ENCODE measurements at regions not wholly inside any gene's neighbourhood (a gene's known extent, or its start where the extent isn't known, plus 50 kb on each side); places are given as distances from the start of the nearest gene placed in this dataset.

DNA sequence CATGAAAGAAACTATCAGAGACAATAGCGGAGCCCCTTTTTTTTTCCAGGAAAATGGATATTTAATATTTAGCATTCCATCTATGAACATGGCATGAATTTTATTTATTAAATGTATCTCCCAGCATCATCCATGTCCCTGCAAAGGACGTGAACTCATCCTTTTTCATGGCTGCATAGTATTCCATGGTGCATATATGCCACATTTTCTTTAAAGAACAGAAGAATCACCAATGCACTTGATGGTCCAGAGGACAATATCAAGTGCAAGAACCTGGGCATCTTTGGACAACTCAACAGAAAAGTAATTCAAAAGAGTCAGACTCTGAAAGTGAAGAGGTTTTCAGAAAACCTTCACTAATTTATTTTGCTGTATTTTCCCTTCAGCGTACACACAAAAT lies 133.0 kb upstream of the SLC7A14 start:
- Histone ChIP-seq H3K27ac (no peak overlapping the region), H3K4me2 (no peak overlapping the region), H4K20me1 (ENCODE audit: insufficient read depth) (no peaks in the 10 kb centered on the region), H3K79me2 (ENCODE audit: insufficient read depth, low read depth) (no peaks in the 10 kb centered on the region), H3K9ac (no peak overlapping the region), H3K27me3 (ENCODE audit: insufficient read depth, low read depth) (no peaks in the 10 kb centered on the region), H3K4me3 (IDR thresholded peaks at IDR 0.05; ENCODE audit: insufficient read depth, low read depth, low read length) (no peak overlapping the region), H3K4me1 (ENCODE audit: low read depth, poor library complexity, severe bottlenecking) (no peaks in the 10 kb centered on the region), H3K36me3 (ENCODE audit: insufficient read depth) (no peaks in the 10 kb centered on the region), H2AFZ (ENCODE audit: low read depth) (no peak overlapping the region)
- TF ChIP-seq, protein P1, sequence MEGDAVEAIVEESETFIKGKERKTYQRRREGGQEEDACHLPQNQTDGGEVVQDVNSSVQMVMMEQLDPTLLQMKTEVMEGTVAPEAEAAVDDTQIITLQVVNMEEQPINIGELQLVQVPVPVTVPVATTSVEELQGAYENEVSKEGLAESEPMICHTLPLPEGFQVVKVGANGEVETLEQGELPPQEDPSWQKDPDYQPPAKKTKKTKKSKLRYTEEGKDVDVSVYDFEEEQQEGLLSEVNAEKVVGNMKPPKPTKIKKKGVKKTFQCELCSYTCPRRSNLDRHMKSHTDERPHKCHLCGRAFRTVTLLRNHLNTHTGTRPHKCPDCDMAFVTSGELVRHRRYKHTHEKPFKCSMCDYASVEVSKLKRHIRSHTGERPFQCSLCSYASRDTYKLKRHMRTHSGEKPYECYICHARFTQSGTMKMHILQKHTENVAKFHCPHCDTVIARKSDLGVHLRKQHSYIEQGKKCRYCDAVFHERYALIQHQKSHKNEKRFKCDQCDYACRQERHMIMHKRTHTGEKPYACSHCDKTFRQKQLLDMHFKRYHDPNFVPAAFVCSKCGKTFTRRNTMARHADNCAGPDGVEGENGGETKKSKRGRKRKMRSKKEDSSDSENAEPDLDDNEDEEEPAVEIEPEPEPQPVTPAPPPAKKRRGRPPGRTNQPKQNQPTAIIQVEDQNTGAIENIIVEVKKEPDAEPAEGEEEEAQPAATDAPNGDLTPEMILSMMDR (conservative IDR thresholded peaks at IDR 0.05; ENCODE audit: low read depth, low read length) = no peak

DNA sequence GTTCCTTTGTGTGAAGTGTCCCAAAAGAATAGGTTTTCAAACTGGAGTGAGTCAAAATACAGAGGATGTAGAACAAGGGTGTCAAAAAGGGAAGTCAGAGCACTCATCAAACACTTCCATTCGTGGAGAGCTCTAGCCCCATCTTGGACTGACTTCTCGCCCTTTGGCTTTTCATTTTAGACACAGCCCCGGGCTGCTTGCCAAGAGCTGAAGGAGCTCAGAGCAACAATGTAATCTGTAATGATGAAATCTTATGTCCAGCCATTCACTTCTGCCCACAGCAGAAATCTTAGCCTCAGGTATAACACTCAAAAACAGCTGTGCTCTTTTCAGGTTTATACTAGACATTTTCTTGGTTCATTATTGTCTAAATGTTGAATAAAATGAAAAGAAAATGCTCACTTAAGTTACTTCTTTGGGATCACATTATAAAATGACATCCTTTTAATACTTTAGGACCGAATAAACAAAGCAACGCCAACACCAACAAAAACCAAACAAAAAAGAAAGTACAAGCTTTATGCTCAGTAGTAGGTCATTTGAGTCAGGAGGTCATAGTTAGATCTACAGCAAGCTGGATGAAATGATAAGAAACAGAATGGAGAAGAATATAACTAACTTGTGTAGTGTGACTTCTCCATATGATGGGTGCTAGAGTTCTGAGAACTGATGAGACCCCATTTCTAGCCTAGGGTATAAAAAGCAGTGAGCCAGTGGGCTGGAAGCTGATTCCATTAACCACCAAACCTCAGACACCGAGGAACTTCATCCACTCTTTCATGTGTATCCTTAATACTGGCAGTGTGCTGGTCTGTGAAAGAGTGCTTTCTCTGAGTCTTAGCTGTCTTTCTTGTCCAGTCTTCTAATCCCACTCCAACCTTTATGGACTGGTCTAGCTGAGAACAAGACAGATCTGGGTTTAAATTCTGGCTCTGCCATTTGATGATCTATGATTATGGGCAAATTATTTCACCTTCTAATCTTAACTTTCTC lies 131.8 kb upstream of the SLC7A14 start:
- Histone ChIP-seq H3K4me2 (no peak overlapping the region), H4K20me1 (ENCODE audit: insufficient read depth) (no peaks in the 10 kb centered on the region), H3K79me2 (ENCODE audit: insufficient read depth, low read depth) (no peaks in the 10 kb centered on the region), H3K4me1 (ENCODE audit: low read depth, poor library complexity, severe bottlenecking) (no peaks in the 10 kb centered on the region), H3K4me3 (IDR thresholded peaks at IDR 0.05; ENCODE audit: insufficient read depth, low read depth, low read length) (no peak overlapping the region), H3K9ac (no peak overlapping the region), H3K27me3 (ENCODE audit: insufficient read depth, low read depth) (no peaks in the 10 kb centered on the region), H3K27ac (no peak overlapping the region), H3K36me3 (ENCODE audit: insufficient read depth) (no peaks in the 10 kb centered on the region), H2AFZ (ENCODE audit: low read depth) (no peak overlapping the region)
- TF ChIP-seq, protein P1 (conservative IDR thresholded peaks at IDR 0.05; ENCODE audit: low read depth, low read length) = no peak

DNA sequence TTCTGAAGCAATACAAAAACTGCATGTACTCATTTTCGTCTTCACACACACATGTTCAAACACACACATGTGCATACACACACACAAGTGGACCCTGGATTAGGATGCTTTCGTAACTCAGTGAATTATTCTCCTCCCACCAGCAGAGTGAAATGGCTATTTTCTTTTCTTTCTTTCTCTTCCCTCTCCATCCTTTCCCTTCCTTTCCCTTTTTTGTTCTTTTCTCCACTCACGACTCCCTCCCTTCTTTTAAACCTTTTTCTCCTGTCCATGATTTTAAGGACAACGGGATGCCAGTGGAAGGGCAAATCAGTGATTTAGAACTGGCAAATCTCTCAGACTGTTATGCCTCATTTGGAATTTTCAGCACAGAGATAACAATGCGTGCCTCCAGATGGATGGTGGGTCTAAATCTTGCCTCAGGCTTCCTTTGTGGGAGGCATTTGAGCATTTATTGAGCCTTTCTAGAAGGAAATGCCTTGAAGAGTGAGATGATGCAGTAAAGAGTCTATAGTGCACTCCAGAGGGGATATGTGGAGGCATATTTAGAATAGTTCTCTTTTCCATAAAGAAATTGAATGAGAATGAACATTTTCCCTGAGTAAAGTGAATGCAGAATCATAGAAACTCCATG lies 130.4 kb upstream of the SLC7A14 start:
- no peak overlapping the region for H3K4me2 ChIP-seq

More for the DNA sequence above, 130.4 kb upstream of the SLC7A14 start:
- H3K27ac ChIP-seq = no peak overlapping the region
- H2AFZ ChIP-seq (ENCODE audit: low read depth) = no peak overlapping the region
- H3K36me3 ChIP-seq (ENCODE audit: insufficient read depth) = no peaks in the 10 kb centered on the region
- no peaks in the 10 kb centered on the region for H3K27me3 ChIP-seq (ENCODE audit: insufficient read depth, low read depth)
- no peak overlapping the region for H3K4me3 ChIP-seq (IDR thresholded peaks at IDR 0.05; ENCODE audit: insufficient read depth, low read depth, low read length)
- H3K9ac ChIP-seq = no peak overlapping the region
- H4K20me1 ChIP-seq (ENCODE audit: insufficient read depth) = no peaks in the 10 kb centered on the region
- H3K4me1 ChIP-seq (ENCODE audit: low read depth, poor library complexity, severe bottlenecking) = no peaks in the 10 kb centered on the region
- no peaks in the 10 kb centered on the region for H3K79me2 ChIP-seq (ENCODE audit: insufficient read depth, low read depth)
- TF ChIP-seq, protein P1 (conservative IDR thresholded peaks at IDR 0.05; ENCODE audit: low read depth, low read length) = no peak
